ENCODE measurements at regions not wholly inside any gene's neighbourhood (a gene's known extent, or its start where the extent isn't known, plus 50 kb on each side); places are given as distances from the start of the nearest gene placed in this dataset.

DNA sequence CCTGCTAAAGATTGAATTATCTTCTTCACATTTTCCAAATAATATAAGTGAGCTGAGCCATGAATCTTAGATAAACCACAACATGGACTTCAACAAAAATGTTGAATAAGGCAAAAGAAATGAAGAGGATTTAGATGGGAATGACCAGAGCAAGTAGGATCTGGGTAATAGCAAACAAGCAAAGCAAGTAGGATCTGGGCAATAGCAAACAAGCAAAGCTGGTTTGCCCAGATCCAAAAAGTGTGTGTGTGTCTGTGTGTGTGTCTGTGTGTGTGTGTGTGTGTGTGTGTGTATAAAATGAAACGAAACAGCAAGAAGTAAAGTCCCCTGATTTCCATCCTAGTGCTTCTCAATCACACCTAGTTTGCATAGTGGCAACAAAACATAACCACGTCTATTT is 549.1 kb downstream of the RERGL start:
- TF ChIP-seq, protein P1, sequence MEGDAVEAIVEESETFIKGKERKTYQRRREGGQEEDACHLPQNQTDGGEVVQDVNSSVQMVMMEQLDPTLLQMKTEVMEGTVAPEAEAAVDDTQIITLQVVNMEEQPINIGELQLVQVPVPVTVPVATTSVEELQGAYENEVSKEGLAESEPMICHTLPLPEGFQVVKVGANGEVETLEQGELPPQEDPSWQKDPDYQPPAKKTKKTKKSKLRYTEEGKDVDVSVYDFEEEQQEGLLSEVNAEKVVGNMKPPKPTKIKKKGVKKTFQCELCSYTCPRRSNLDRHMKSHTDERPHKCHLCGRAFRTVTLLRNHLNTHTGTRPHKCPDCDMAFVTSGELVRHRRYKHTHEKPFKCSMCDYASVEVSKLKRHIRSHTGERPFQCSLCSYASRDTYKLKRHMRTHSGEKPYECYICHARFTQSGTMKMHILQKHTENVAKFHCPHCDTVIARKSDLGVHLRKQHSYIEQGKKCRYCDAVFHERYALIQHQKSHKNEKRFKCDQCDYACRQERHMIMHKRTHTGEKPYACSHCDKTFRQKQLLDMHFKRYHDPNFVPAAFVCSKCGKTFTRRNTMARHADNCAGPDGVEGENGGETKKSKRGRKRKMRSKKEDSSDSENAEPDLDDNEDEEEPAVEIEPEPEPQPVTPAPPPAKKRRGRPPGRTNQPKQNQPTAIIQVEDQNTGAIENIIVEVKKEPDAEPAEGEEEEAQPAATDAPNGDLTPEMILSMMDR (IDR thresholded peaks at IDR 0.05), result no peak
- Histone ChIP-seq H3K9me3 (peaks cover 0 to 15% of the 10 kb centered on the region in 2 donors), H3K27me3 (no peaks in the 10 kb centered on the region), H3K27ac (no peak overlapping the region), H3K4me1 (no peaks in the 10 kb centered on the region), H3K4me3 (no peak overlapping the region), H3K36me3 (no peaks in the 10 kb centered on the region)
- DNase-seq (ENCODE audit: low spot score), result no peak

DNA sequence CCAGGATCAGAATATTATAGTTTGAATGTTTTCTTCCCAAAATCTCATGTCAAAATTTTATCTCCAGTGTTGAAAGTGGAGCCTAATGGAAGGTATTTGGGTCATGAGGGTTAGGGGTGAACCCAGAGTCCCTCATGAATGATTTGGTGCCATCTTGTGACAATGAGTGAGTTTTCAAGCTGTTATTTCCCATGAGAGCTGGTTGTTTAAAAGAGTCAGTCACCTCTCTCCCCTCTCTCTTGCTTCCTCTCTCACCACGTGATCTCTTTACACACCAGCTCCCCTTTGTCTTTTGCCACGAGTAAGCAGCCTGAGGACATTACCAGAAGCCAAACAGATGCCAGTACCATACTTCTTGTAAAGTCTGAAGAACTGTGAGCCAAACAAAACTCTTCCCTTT is 561.6 kb downstream of the RERGL start:
- TF ChIP-seq, protein P1 (IDR thresholded peaks at IDR 0.05), result no peak
- no peak for DNase-seq (ENCODE audit: low spot score)
- H3K4me1 ChIP-seq, result no peaks in the 10 kb centered on the region
- H3K27me3 ChIP-seq, result no peaks in the 10 kb centered on the region
- no peak overlapping the region for H3K4me3 ChIP-seq
- H3K36me3 ChIP-seq, result no peaks in the 10 kb centered on the region
- H3K27ac ChIP-seq, result no peak overlapping the region
- no peaks in the 10 kb centered on the region for H3K9me3 ChIP-seq

DNA sequence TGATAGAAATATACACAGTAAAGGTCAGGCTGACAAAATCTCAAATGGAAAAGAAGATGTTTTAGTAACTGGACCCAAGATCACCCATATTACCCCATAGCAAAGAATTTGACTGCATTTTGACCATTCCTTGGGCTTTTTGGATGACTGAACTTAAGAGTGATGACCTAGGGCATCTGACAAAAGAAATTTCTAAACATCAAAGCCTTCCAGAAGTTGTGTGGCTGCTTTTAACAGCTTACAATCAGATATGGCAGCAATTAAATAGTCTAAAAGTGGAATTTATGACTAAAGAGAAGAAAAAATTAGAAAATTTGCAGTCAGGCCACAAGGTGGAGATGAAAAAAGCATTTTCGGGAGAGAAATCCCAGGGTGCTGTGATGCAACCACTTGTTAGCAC is 563.0 kb downstream of the RERGL start:
- Histone ChIP-seq H3K9me3 (no peaks in the 10 kb centered on the region), H3K36me3 (no peaks in the 10 kb centered on the region), H3K27me3 (no peaks in the 10 kb centered on the region), H3K4me1 (no peaks in the 10 kb centered on the region), H3K27ac (no peak overlapping the region), H3K4me3 (no peak overlapping the region)
- TF ChIP-seq, protein P1 (IDR thresholded peaks at IDR 0.05), result no peak
- DNase-seq (ENCODE audit: low spot score), result no peak

- no peaks in the 10 kb centered on the region for H3K9me3 ChIP-seq
- H3K4me3 ChIP-seq, result no peak overlapping the region
- no peaks in the 10 kb centered on the region for H3K36me3 ChIP-seq
- TF ChIP-seq, protein P1 (IDR thresholded peaks at IDR 0.05), result no peak
- no peaks in the 10 kb centered on the region for H3K27me3 ChIP-seq
- DNase-seq (ENCODE audit: low spot score), result no peak
- no peaks in the 10 kb centered on the region for H3K4me1 ChIP-seq
- no peak overlapping the region for H3K27ac ChIP-seq
Measured at GRCh38 chr12:17511369-17511768, 578.6 kb downstream of the RERGL start.

DNA sequence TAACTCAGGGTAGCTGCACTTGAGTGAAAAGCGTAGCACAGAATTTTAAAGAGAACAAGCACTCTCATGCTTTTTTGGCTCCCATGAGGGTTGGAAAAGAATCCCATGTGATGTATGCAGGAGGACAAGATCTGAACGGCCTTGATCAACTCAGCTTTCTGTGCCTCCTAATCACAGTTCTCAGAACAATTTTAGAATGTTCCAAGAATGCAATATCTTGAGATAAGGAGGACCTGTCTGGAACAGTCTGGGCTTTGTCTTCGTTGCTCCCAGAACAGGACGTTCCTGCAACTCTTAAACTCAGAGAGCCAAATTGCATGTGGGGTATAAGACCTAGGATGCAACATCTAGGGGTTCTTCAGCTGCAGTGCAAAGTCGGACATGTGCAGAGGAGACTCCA is 582.7 kb downstream of the RERGL start:
- TF ChIP-seq, protein P1 (IDR thresholded peaks at IDR 0.05), result no peak

DNA sequence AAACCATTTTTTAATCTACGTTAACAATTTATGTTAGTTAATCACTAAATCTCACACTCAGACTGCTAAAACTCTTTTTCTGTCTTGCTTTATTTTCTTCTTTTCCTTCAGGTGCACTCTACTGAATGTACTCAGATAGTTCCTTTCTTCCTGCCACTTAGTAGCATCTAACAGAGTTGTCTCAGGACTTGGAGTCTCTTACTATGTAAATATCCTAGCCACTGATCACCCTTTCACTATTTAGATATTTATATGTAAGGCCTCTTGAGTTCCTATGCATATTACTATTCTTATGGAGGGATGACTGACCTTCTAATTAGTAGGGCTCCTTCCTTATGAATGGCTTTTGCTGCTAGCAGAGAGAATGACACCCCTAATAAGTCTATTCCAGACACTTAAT is 586.3 kb downstream of the RERGL start:
- Histone ChIP-seq H3K4me1 (no peaks in the 10 kb centered on the region), H3K27ac (no peak overlapping the region), H3K27me3 (no peaks in the 10 kb centered on the region), H3K4me3 (no peak overlapping the region), H3K36me3 (no peaks in the 10 kb centered on the region), H3K9me3 (no peaks in the 10 kb centered on the region)
- TF ChIP-seq, protein P1 (IDR thresholded peaks at IDR 0.05), result no peak
- DNase-seq (ENCODE audit: low spot score), result no peak

More for the DNA sequence above, 582.7 kb downstream of the RERGL start:
- Histone ChIP-seq H3K4me3 (no peak overlapping the region), H3K27me3 (no peaks in the 10 kb centered on the region), H3K9me3 (no peaks in the 10 kb centered on the region), H3K36me3 (no peaks in the 10 kb centered on the region), H3K27ac (no peak overlapping the region), H3K4me1 (no peaks in the 10 kb centered on the region)
- DNase-seq (ENCODE audit: low spot score), result no peak
